OCI-LY3 (cell line): ENCODE measurements at regions not wholly inside any gene's neighbourhood (a gene's known extent, or its start where the extent isn't known, plus 50 kb on each side); places are given as distances from the start of the nearest gene placed in this dataset.

Experiments
- EZH2phosphoT487 ChIP-seq: fragments of 200-600 bp; shearing (Covaris generic); IDR thresholded peaks from 2 replicates; pipeline ENCODE4 v1.6.1; 2018; ENCODE audit warnings: antibody characterized with exemption, mixed run types, low read depth
- TF ChIP-seq, protein P1 (sequence below): fragments of 200-600, 300-600 bp; sonication (generic); IDR thresholded peaks from 2 replicates; pipeline ENCODE4 v1.5.1; 2014; ENCODE audit warnings: antibody characterized with exemption, low read length, low read depth

GRCh38 chr3:181933052-181933618, 221.4 kb downstream of the SOX2 start:
- TF ChIP-seq EZH2phosphoT487 = no peak
- TF ChIP-seq, protein P1, sequence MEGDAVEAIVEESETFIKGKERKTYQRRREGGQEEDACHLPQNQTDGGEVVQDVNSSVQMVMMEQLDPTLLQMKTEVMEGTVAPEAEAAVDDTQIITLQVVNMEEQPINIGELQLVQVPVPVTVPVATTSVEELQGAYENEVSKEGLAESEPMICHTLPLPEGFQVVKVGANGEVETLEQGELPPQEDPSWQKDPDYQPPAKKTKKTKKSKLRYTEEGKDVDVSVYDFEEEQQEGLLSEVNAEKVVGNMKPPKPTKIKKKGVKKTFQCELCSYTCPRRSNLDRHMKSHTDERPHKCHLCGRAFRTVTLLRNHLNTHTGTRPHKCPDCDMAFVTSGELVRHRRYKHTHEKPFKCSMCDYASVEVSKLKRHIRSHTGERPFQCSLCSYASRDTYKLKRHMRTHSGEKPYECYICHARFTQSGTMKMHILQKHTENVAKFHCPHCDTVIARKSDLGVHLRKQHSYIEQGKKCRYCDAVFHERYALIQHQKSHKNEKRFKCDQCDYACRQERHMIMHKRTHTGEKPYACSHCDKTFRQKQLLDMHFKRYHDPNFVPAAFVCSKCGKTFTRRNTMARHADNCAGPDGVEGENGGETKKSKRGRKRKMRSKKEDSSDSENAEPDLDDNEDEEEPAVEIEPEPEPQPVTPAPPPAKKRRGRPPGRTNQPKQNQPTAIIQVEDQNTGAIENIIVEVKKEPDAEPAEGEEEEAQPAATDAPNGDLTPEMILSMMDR = no peak
